Erythroblast (primary cell): ENCODE measurements at regions not wholly inside any gene's neighbourhood (a gene's known extent, or its start where the extent isn't known, plus 50 kb on each side); places are given as distances from the start of the nearest gene placed in this dataset.

ENCODE experiments used
- GATA1 ChIP-seq: IDR thresholded peaks from 2 replicates; pipeline ENCODE4 v1.6.1; 2011; ENCODE audit warnings: low read depth, mild to moderate bottlenecking, control low read depth, low read length, moderate library complexity
- POLR2A ChIP-seq: IDR thresholded peaks from 2 replicates; pipeline ENCODE4 v1.6.1; 2011; ENCODE audit warnings: mild to moderate bottlenecking, low read length

DNA sequence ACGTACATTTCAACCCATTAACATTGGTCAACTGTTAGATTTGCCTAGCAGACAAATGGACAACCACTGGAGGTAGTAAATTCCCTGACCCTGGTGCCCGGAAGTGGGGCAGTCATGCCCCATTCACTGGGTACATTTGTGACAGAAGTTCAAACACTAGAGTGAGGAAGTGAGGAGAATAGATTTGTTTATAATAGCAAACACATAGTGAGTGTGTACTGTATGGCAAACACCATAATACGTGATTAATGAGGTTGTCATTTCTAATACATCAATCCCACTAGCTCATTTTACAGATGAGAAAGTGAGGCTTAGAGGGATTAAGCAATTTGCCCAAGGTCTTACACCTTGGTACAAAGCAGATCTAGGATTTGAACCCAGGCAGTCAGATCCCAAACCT, 181.9 kb upstream of the MKLN1 start:
- TF ChIP-seq POLR2A (no peak), GATA1 (no peak)
